ENCODE measurements at regions not wholly inside any gene's neighbourhood (a gene's known extent, or its start where the extent isn't known, plus 50 kb on each side); places are given as distances from the start of the nearest gene placed in this dataset.

- no peak for TF ChIP-seq CTCF (IDR thresholded peaks at IDR 0.05)
- no peak for TF ChIP-seq POLR2AphosphoS5 (IDR thresholded peaks at IDR 0.05; ENCODE audit: low read depth, low read length)
- TF ChIP-seq SIN3A (IDR thresholded peaks at IDR 0.05; ENCODE audit: borderline replicate concordance, insufficient read depth, low read depth, low read length) = no peak
These were observed 575.8 kb downstream of the TLE1 start for GRCh38 chr9:81113453-81114124.

Data from Panc1 (cell line).